ENCODE measurements at regions not wholly inside any gene's neighbourhood (a gene's known extent, or its start where the extent isn't known, plus 50 kb on each side); places are given as distances from the start of the nearest gene placed in this dataset.
"Not testable (repeated sequence)": the region's sequence is repeated elsewhere in the genome, so short reads cannot be mapped to it uniquely, and the experiment has no call there.

- DNase-seq (ENCODE audit: low read depth in 2 of 2) = no peak
Measured at GRCh38 chr5:152608458-152608857, 203.4 kb upstream of the NMUR2 start.

DNA sequence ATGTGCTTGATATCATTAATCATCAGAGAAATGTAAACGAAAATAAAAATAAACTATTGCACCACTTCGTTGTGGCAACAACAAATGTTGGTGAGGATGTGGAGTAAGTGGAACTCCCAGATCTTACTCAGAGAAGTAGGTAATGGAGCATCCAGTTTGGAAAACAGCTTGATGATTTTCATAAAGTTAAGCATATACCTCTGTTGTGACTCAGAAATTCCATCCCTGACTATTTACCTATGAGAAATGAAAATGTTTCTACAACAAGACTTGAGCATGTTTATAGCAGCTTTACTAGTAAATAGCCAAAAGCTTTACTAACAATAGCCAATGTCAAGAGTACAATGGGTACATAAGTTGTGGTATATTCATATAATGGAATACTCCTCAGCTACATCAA is 214.7 kb upstream of the NMUR2 start:
- DNase-seq (ENCODE audit: low read depth in 2 of 2) = no peak

DNA sequence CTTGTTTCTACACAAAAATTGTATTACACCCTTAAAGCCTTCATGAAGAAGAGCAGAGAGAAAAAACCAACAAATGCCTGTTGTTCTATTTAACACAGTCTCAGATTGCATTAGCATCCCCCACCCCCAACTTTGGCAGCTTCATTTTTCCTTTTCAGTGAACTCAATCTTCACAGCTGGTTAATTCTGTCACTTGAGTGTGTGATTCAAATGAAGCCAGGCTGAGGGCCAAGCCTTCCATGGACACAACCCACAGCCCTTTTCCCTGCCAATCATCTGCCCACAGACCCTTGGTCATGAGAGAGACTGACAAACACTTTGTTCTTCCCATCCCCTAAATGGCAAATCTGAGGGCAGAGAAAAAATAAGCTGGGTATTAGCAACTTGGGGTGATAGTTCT is 217.5 kb upstream of the NMUR2 start:
- no peak for DNase-seq (ENCODE audit: low read depth in 2 of 2)

DNA sequence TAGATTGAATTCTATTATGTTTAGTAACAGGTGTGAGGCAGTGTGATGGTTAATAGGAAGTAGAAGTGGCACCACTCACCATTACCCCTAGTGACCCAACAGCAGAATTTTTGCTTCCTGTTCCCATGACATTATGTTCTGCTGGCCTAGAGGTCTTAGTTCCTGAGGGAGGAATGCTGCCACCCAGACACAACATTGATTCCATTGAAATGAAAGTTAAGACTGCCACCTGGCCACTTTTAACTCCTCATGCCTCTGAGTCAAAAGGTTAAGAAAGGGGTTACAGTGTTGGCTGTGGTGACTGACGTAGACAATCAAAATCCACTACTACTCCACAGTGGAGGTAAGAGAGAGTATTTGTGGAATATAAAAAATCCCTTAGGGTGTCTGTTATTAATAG is 218.9 kb upstream of the NMUR2 start:
- no peak for DNase-seq (ENCODE audit: low read depth in 2 of 2)

GRCh38 chr5:152625696-152626095 is 220.6 kb upstream of the NMUR2 start:
- no peak for DNase-seq (ENCODE audit: low read depth in 2 of 2)

DNA sequence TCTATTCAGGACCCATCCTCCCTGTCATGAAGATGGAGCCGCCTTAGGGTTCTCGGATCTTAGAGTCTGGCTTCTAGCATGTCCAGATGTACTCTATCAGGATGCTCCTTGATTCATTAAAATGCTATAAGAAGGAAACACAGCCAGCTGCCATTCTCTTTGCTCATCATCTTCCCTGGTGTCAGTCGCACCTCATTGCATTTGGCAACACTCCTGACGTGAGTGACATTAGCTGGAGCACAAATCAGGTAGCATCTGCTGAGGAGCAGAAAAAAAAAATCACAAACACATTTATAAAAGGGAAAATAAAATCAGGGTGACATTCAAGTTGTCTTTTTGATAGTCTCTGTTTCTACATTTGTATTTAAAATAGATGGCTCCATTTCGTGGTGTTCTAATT is 226.1 kb upstream of the NMUR2 start:
- DNase-seq (ENCODE audit: low read depth in 2 of 2) = no peak

DNA sequence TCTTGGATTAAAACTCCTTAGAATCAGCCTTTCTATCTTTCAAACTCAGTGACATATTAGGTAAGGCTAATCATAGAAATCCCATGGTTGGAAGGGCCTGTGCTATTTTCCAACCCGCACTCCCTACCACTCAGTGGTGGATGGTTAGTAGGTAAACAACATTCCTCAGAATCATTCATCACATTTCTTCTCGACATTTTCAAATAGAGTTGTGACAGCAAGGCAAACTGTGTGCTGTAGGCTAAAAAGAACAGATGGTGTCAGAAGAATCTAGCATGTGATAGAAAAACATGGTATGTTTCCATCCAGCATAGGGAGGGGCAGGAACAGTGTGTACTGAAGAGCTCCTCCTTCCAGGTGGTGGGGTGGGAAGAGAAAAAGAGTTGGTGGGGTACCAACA is 227.3 kb upstream of the NMUR2 start:
- DNase-seq (ENCODE audit: low read depth in 2 of 2) = no peak

DNA sequence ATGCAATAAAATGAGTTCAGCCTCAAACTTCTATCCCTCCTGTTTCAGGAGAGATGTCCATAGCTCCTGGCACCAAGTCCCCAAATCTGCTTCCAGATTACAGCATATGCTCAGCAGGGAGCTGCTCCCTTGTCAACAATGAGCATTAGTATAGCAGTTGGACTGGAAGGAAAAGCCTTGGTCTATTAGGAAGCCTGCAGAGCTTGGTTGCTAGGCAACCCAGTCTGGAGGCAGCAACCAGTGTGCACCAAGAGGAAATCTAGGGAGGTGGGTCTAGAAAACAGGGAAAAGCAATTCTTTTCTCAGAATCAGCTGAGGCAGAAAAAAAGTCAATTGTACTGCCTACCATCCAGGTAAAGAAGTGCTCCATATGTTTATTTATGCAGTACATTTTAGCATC is 229.5 kb upstream of the NMUR2 start:
- no peak for DNase-seq (ENCODE audit: low read depth in 2 of 2)

GRCh38 chr5:152638996-152639552 is 234.0 kb upstream of the NMUR2 start:
- DNase-seq (ENCODE audit: low read depth in 2 of 2) = no peak

DNA sequence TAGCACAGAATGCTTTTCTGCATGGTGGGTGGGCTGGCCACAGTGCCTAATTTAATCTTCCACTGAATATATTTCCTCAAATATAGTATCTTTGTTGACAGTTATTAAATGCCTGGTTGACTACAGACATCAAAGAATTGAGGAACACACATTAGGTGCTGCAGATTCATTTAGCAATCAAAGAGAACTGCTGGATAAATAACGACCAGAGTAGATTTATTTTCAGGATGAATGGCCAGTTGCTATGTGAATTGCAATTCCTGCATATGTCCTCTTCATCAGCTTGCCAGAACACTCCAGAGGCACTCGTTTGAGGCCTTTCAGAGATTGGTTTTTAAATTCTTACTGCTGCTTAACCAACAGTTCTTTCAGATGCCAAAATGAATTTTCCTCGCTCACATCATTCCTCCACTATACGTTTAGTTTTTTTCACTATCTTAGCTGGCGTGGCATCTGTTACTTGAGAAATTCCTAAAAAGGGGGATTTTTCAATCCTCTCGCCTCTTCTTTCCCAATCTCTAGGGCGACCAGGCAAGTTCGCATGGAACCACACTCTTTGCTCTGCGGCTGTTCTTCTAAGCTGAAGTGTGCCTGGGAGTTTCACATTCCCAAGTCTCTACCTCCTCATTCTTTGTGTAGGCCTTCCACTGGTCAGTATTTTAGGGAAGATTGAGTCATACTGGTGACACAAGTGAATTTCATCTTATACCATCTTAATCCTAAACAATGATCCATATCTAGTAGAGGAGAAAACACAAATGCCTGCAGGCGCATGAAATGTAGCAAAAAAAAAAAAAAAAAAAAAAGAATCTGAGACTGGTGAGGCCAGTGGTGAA is 237.1 kb upstream of the NMUR2 start:
- DNase-seq (ENCODE audit: low read depth in 2 of 2) = no peak

DNA sequence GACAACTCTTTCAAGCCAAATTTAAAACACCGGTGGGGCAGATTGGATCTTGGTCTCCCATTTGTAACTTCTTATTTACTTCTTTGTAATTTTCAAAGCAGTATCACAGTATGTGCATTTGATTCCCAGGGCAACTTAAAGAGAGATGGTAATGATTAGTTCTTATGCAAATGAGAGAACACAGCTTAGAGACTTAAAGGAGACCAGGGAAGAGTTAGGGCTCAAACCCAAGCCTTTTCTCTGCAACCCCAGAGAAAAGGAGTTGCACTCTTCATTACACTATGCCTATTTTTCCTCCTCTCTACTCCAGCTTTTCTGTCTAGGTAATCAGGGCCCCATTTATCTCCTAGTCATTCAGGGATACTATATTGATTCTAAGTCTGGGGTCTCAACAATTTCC is 237.8 kb upstream of the NMUR2 start:
- no peak for DNase-seq (ENCODE audit: low read depth in 2 of 2)

- no peak for DNase-seq (ENCODE audit: low read depth in 2 of 2)
Measured at GRCh38 chr5:152644029-152644728, 239.1 kb upstream of the NMUR2 start.

DNA sequence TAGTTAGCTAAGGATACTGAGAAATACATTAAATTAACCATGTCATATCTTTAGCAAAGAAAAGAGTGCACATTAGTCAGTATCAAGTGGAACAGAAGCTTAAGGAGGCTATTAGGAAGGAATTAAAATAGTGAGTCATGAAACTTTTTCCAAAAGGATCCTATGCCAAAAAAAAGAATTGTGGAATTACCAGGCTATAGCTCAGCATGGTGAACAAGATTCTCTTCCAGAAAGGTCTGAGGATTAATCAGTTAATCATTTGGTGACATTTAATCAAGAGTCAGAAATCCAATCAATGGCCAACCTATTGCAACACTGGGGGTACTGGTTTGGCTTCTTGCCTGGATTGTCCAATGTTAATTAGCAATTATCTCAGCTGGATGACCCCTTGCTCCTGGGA is 244.5 kb upstream of the NMUR2 start:
- DNase-seq (ENCODE audit: low read depth in 2 of 2) = no peak

GRCh38 chr5:152650413-152650812 is 245.3 kb upstream of the NMUR2 start:
- no peak for DNase-seq (ENCODE audit: low read depth in 2 of 2)

DNA sequence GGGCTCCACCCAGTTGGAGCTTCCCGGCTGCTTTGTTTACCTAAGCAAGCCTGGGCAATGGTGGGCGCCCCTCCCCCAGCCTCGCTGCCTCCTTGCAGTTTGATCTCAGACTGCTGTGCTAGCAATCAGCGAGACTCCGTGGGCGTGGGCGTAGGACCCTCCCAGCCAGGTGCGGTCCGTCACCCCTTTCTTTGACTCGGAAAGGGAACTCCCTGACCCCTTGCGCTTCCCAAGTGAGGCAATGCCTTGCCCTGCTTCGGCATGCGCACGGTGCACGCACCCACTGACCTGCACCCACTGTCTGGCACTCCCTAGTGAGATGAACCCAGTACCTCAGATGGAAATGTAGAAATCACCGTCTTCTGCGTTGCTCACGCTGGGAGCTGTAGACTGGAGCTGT is 254.4 kb upstream of the NMUR2 start:
- DNase-seq (ENCODE audit: low read depth in 2 of 2) = not testable (repeated sequence)

GRCh38 chr5:152673601-152674000 is 268.5 kb upstream of the NMUR2 start:
- DNase-seq (ENCODE audit: low read depth in 2 of 2) = no peak

DNA sequence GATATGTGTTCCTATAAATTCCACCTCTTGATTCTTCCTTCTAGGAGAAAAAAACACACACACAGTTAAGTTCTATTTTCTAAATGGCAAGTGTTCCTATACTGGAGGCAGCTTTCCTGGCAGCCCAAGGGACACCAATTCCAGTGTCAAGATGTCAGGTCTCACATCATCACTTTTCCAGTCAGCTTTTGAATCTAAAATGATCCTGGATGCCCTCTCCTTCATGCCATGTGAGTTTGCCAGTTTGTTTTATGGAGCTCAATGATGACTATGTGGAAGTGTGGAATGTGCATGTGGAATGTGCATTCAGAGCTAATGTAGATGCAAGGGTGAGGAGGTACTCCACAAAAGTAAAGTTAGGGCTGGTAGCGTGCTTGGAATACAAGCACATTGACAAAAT is 269.3 kb upstream of the NMUR2 start:
- DNase-seq (ENCODE audit: low read depth in 2 of 2) = no peak

GRCh38 chr5:152676196-152676595 is 271.1 kb upstream of the NMUR2 start:
- DNase-seq (ENCODE audit: low read depth in 2 of 2) = no peak

DNA sequence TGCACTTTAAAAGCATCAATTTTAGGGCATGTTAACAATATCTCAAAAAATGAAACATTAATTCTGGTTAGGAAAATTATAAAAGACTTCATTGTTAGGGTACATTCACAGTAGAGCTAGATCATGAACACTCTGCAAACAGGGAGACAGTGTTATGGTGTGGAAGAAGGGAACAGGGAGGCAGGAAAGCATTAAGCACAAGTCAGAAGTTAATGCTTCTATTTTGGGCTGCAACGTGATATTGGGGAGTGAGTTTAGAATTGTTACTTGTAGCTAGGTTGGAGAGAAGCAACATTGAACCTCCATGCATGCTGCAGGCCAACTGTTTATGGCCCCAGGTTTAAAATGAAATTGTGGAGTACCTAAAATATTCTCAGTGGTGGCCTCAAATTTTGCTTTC is 278.1 kb upstream of the NMUR2 start:
- no peak for DNase-seq (ENCODE audit: low read depth in 2 of 2)

- no peak for DNase-seq (ENCODE audit: low read depth in 2 of 2)
Measured at GRCh38 chr5:152686931-152687330, 281.9 kb upstream of the NMUR2 start.

DNA sequence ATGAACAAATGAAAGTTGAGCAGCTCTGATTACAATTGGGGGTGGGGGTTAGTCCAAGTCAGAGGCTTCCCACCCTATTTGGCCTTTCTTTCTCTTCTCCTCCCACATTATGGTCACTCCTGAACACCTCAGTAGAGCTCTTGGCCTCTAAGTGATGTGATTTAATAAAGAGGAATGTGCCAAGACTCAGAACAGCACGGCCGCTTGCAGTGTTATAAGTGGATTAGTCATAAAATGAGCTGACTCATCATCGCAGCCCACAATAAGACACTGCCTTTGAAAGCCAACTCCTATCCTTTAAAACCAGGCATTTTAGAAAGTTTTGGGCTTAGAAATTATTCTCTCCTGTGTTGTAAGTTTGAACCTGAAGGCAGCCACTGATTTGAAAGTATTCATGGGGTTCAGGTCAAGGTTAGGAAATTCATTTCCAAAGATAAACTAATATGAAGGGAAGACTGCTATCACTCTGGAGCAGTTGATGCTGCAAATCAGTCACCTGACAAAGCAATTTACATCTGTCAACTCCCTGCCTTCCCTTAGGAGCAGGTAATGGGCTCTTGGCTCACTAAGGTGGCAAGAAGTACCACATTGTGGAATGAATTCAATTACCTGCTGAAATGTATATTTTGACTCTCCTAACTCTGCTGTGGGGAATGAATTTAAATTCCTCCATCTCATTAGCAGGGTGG is 283.6 kb upstream of the NMUR2 start:
- DNase-seq (ENCODE audit: low read depth in 2 of 2) = no peak

- DNase-seq (ENCODE audit: low read depth in 2 of 2) = no peak
Measured at GRCh38 chr5:152689250-152689711, 284.2 kb upstream of the NMUR2 start.

All from stimulated activated CD8-positive, alpha-beta memory T cell treated with anti-CD3 and anti-CD28 coated beads, Interleukin-15, amount 100 ng/mL, for 4 hours (primary cell).